ENCODE measurements at regions not wholly inside any gene's neighbourhood (a gene's known extent, or its start where the extent isn't known, plus 50 kb on each side); places are given as distances from the start of the nearest gene placed in this dataset.

DNA sequence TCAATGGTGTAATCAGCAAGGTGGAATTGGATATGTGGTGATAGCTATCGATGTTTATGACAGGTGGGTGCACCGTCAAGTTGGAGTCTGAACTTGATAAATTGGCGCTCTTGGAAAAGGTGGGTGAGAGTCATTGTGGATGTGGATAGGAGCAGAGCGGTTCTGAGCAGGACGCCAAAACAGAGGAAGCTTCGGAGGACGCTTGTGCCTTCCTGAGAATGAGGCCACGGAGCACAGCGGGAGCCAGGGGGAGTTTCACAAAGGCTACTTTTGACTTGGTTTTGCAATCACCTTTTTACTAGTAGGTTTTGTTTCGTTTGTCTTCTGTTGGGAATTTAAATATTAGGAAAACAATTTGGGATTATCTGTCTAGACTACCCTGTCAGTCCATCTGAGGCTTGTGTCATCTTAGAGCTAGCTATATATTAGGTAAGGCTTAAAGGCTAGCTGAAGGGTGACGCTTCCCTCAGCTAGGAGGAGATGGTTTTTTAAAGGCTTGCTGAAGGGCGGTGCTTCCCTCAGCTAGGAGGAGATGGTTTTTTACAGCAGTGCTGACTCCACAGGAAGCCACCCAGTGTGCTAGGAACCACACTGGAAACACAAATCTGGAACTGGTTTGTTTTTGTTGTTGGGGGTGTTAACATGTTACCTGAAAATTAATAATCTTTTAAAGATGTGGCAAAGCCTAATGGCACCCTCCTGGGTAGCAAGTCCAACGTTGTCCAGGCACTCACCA is 142.4 kb upstream of the IRX4 start:
- DNase-seq (ENCODE audit: low spot score) = no peak

DNA sequence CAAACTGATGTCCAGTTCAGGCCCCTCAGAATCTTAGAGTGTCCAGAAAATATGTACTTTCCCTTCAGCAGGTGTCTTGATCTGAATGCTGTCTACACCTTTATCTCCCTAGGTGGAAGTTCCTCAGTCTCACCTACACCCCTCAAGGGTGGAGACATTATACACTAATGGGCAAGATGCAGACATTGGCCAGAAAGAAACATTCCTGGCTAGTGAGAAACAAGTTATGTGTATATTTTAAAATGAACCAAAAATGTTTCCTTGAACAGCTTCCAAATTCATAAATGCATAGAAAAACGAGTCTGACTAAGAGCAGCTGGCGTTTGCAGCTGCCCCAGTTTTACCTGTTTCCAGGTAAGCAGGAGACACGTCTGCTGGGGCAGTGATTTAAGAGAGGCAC is 140.5 kb upstream of the IRX4 start:
- no peak for DNase-seq (ENCODE audit: low spot score)

DNA sequence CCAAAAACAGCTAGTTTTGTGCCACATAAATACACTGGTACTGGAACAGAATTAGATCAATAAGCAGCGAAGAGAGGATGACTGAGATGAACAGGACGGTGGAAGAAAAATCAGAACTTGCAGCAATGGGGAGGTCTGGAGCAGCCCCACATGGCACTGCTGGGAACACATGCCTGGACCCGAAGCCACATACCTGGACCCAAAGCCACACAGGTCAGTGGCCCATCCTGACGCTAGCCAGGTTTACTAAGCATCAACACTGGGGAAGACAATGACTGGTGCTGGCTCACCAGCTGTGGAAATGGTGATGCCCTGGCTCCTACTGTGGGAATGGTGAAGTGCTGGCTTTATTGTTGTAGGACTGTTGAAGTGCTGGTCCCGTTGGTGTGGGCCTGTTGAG is 139.7 kb upstream of the IRX4 start:
- DNase-seq (ENCODE audit: low spot score) = no peak

DNA sequence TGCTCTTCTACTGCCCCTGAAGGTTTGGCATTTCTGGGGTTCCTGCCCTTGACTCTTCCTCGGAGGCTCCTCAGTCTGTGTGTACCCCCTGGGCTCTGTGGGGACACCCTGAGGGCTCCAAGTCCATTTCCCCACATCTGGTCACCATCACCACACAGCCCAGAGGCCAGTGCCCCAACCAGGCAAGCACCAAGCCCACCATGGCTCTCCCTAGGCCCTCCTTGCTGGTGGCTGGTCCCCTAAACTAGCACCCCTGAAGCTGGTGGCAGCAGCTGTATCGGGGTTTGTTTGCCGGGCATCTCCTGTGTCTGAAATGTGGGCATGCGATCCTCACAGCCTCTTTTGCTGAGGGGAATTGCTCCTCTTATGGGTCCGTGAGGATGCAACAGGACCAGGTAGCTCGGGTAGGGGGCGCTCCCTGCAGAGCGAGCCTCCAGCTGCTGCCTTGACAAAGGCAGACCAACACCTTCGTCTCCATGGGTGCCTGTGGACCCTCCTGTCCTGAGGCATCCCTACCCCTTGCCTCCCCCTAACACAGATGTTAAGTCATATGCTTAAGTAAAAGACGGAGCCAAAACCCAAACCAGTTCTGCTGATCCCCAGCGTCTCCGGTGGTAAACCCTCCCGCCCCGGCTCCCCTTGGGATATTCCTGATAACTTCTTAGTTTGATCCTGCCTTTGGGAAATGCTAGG is 138.9 kb upstream of the IRX4 start:
- DNase-seq (ENCODE audit: low spot score) = no peak

DNA sequence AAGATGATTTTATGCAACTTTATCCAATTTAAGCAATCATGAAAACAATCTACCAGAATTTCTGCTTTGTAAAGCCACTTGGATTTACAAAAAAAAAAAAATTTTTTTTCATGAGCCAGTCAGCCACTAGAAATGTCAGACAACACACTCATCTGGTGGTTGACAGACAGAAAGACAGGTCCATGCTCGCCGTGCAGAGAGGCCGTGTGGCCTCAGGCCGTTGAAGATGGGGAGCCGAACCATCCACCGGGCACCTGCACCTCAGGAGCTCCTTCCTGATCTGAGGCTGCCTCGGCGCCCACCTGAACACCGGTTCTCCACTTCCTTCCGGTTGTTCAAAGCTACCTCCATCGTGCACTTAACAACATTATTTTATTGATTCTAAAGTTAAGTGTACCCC is 138.0 kb upstream of the IRX4 start:
- no peak for DNase-seq (ENCODE audit: low spot score)

DNA sequence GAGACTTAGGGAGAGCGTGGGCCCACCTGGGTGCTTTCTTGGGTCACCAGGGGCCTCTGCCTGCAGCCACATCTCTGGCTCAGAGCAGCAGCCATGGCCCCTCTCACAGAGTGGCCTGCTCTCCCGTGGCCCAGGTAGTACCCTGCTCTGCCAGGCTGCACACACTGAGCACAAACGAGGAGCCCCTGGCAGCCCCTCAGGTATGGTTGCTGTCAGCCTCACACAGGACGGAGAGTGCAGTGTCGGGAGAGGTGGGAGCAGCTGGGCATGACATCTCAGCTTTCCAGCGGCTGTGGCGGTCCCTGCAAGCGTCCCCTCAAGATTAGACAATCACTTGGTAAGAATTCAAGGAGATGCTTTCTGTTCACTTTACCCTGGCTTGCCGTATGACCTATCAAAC is 137.0 kb upstream of the IRX4 start:
- no peak for DNase-seq (ENCODE audit: low spot score)

DNA sequence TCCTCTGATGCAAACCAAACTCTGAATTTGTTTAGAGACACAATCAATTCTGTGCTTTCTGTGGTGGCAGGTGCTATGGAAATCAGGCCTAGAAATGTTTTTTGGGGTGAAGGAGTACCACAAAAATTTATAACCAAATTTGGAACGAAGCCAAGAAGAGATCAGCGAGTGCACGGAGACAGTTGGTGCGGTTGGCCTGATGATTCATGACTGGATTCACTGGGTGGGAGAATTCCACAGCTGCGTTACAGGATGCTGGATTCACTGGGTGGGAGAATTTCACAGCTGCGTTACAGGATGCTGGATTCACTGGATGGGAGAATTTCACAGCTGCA is 135.6 kb upstream of the IRX4 start:
- no peak for DNase-seq (ENCODE audit: low spot score)

DNA sequence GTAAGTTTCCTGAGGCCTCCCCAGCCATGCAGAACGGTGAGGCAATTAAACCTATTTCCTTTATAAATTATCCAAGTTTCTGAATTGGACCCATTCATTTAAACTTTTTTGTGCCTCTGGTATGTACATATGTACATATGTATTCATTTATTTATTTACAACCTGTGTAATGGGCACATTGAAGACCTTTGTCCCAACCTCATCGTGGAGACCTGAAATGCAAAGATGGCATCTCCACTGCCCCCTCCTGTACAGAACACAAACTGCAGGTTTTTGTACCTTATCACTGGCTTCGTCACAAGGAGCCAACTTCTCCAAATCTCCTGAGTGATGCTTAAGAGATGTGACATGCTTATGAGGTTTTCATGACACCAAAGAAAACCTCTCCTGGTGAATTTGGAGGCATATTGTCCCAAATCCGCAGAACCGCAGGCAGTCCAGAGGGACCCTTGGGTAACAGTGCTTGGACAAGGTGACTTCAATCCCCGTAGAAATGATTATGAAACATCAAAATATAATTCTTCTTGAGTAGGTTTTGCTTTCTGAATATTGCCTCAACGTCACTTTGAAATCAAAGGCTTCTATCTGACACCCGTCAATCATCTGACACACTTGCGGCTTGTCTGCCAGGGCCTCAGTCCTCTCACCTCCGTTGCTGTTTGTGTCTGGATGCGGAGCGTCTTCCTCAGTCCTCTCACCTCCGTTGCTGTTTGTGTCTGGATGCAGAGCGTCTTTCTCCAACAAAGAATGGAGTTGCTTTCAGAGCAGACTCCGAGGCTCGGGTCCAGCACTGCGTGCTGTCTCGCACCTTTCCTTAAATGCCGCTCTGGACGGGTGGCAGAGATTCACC is 135.0 kb upstream of the IRX4 start:
- DNase-seq (ENCODE audit: low spot score) = peak; percentile 15

DNA sequence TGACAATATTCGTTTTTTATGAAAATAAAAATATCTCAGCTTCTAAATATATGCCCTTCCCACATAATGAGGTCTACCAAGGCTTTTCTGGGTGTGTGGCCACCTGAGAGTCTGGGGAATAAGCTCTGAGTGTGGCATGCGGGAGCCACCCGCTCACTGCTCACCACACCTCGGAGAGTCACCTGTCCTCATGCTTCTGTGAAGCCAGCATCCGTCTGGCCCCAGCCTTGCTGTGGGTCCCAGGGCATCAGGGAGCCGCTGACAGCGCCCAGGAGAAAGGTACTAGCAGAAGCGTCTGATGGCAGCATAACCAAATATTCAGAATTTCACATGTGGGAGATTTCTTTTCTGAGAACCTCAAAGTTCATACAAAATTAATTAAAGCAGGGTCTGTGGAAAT is 133.2 kb upstream of the IRX4 start:
- DNase-seq (ENCODE audit: low spot score) = no peak

DNA sequence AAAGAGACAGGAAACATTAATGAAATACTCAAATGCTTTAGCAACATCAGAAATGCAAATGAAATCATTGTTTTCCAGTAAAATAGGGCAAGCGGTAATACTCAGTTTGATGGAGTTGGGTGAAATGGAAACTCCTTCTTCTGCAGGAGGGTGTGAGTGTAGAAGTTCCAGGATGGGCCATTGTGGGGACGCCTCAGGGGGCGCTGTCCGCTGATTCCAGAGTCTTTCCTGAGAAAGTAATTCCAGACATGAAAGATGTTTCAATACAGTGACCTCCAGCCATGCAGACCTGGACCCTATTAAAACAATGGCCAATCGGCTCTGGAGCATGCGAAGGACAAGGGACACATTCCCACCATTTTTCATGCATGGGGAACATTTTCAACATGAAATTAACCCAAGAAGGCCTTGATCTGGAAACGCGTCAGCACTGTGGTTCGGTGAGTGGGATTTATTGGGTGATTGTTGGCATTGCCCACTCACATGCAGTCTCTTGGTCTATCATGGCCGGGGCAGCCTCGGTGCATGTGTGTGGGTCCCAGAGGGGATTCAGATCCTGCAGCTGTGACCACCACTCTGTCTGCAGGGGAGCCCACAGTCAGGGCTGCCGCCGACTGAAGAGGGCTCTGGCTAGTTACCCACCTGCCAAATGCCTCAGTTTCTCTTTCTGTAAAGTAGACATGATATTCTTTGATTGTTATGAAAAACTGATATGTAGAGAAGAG is 132.6 kb upstream of the IRX4 start:
- no peak for DNase-seq (ENCODE audit: low spot score)

DNA sequence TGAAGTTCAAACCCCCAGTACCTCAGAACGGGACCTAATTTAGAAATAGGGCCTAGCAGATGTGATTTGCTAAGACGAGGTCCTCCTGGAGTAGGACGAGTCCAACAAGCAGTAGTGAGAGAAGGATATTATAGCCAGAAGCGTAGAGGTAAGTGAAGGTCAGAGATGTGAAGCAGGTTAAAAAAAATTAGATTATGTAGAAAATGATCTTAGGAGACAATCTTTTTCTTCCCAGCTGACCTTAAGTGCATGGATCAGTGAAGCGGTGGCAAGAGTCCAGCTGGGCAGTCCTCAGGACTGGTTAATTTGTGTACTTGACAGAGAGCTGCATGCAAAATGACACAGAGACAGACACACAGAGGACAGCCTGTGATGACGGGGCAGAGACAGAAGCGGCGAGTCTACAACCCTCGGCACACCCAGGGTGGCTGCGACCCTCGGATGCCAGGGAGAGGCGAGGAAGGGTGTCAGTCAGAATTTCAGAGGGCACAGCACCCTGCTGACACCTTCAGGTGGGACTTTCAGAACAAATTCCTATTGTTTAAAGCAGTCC is 131.4 kb upstream of the IRX4 start:
- no peak for DNase-seq (ENCODE audit: low spot score)

DNA sequence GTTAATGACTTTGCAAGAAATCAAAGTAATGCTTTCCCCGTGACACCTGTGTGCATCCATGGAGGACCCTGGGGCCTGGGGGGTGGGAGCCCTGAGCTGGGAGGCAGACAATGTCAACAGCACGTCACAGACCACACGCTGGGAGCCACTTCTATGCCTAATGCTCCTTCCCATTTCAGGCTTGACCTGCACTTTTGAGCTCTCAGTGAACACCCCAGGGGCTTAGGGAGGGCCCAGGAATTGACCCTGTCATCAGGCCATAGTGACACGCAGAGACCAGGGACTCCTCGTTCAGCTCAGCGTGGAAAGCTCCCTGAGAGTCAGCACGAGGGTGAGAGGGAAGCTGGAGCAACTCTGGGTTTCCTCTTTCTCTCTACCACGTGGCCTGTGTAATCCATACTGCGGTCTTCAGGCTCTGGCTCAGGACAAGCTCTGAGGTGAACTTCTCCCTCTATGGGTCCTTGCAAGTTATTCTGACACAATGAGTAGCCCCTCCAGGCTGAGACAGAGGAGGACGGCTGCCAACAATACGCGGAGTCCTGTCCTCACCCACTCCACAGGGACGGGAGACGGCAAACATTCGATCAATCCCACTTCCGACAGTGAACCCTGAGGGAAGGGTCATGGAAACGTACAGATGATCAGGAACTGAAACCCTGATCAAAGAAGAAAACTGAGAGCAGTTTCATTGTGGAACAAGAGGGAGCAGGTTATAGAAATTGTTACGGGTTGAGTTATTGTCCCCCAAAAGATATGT is 130.8 kb upstream of the IRX4 start:
- no peak for DNase-seq (ENCODE audit: low spot score)

DNA sequence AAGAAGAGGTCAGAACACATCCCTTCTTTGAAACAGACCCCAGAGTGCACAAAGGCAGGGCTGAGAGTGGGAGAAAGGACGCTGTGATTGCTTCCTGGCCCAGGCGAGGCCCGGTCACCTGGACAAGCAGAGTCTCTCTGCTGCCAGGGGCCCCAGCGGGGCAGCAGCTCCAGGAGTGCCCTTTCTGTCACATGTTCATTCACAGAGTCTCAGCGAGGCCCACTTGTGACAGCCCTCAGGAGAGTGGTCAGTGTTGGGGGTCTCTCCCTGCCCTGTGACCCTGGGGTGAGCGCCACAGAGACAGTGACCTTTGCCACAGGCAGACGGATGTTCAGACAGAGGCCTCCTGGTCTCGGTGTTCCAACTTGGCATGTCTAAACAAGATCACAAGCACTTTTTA is 130.2 kb upstream of the IRX4 start:
- no peak for DNase-seq (ENCODE audit: low spot score)

DNA sequence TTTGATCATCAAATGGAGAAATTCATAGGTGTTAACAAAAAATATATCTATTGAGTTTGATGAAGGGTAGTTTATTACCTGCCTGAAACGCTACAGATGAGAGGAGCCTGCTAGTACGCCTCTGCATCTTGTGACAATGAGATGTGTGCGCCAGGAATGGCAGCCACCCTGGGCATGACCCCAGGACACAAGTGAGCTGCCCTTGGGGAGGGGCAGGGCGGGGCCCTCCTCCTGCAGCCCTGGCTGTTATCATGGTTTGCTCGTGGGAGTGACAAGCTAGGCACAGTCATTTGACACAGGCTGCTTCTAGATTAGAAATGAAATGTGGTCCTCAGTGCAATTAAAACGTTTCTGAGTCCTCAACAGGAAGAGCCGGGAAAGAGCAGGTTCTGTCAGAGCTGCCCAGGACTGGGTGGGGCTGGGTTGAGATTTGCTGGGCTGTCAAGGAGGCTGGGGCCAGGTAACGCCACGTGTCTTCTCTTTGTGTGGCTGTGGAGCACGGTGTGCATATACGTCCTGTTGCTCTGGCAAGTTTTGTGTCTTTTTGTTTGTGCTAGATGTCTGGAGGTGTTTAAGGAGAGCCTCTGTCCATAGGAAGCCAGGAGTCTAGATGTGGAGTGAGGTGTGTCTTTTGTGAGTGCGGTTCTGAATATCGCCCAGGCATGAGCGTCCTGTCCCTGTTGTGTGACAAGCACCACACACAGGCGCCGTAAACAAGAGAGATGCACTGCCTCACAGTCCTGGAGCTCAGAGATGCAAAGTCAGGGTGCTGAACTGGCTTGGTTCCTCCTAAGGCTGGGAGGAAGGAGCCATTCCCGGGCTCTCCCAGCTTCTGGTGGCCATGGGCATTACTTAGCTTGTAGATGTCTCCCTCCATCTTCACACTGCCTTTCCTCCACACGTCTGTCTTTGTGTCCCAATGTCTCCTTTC is 129.0 kb upstream of the IRX4 start:
- DNase-seq (ENCODE audit: low spot score) = no peak

DNA sequence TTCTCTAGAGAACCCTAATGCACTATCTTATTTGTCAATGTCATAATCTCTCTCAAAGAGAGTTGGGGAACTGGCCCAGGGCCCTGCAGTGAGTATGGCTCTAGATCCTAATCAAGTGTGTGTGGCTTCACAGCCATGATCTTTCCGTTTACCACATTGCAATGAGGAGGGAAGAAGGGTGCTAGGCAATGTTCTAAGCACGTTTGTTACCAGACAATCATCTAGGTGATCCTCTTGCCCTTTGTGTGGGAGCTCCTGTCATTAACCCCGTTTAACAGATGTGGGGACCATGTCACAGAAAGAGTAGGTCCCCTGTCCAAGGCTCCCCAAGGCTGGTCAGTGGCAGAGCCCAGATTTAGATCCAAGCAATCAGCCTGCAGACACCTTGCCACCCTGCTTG is 128.2 kb upstream of the IRX4 start:
- no peak for DNase-seq (ENCODE audit: low spot score)

DNA sequence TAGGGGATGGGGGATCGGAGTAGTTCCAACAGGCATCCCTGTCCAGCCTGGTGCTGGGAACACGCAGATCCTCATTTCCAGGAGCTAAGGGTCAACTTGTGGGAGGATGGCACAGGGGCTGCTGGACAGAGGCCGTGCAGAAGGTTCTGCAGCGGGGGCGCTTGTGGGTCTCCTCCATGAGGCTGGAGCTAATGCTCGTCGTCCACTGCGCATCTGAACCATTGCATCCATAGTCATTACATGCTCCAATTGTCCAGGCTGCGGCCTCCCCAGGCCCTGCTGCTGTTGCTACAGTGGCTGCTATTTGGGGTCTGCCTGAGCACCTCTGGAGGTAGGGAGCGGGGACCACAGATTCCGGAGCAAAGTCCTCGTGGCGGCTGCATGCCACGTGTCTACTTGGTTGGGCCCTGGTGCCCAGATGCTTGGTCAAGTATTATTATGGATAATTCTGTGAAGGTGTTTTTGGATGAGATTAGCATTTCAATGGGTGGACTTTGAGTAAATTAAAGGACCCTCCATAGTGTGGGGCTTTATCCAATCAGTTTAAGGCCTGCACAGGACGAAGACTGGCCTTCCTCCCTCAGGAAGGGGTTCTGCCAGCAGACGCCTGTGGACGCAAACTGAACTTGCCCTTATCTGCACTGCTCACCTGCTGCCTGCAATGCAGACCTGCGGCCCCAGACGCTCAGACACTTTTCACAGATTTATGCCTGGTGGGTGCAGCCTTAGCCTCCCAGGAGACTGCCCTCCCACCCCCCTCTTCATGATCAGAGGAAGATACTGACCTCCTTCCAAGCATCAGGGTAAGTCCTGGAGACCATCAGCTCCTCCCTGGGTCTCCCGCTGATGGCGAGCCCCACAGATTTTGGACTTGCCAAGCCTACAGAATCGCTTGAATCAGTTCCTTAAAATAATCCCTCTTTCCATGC is 127.5 kb upstream of the IRX4 start:
- DNase-seq (ENCODE audit: low spot score) = no peak

DNA sequence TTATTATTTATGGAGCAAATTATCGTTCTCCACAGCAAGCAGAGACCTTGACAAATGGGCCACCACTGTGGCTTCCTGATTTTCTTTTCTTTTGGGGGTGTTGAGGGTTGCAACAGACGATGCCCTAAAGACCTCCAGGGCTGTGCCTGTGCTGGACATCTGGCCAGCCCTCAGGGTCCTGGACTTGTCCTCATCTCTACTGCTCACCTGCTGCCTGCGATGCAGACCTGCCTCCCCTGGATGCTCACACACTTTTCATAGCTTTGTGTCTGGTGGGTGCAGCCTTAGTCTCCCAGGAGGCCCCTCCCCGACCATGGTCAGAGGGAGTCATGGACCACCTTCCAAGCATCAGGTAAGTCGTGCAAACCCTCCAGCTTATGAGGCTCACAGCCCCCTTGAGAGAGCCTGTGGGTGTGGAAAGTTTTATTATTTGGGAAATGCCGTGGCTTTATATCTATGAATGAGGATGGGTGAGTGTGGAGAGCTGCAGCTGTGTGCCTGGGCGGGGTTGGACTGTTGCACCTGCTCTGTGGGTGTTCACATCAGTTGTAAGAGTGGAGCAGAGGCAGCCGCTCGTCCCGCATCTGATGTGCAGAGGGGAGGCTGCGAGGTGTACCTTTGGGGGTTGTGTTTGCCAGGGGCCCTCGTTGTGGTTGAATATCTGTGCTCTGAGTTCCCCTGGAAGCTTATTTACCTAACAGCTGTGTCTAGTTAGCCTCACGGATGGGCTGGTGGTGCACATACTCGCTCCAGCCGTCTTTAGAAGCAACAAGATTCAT is 126.3 kb upstream of the IRX4 start:
- no peak for DNase-seq (ENCODE audit: low spot score)

DNA sequence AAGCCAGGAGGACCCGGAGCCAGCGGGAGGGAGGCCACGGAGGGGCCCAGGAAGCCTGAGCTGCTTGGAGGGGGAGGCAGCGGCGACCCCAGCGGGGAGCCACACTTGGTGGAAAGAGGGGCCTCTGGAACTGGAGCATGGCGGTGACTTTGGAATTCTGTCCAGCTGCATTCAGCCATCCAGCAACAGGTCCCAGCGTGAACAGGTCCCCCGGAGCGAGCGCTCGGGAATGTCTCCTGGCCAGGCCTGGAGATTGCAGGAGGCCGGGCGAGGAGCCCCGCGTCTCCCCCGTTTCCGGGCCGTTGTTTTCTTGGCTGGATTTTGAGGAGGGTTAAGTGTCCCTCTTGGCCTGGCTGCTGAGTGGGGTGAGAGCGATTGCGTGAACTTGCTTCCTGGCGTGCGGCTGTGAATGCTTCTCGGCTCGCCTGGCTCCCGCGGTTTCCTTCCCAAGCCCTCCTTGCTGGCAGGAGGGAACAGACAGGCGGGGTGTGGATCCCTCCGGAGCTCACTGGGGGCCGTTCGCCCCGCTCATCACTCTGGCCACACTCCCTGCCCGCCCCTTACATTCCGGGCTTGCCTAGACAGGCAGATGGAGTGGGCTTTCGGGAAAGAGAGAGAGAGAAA is 125.3 kb upstream of the IRX4 start:
- no peak for DNase-seq (ENCODE audit: low spot score)

Data from HuH-7.5 (cell line).